ENCODE measurements at regions not wholly inside any gene's neighbourhood (a gene's known extent, or its start where the extent isn't known, plus 50 kb on each side); places are given as distances from the start of the nearest gene placed in this dataset.

GRCh38 chr3:65027335-65027734, 339.5 kb upstream of the ADAMTS9 start (continued):
- TF ChIP-seq ZNF687 (IDR thresholded peaks at IDR 0.05): no peak
- TF ChIP-seq MLLT1 (IDR thresholded peaks at IDR 0.05): no peak

- intact Hi-C loops (cut with micrococcal nuclease; ENCODE audit: unreplicated experiment): no loop called here
These were observed 338.4 kb upstream of the ADAMTS9 start for GRCh38 chr3:65026151-65026550.

More at GRCh38 chr3:65026151-65026550, 338.4 kb upstream of the ADAMTS9 start:
- ChIA-PET SMC1A (ENCODE audit: uncharacterized antibody, unreplicated experiment) (no interaction called here), POLR2A (interaction anchor here (0.6 kb wide), 1 partner anchor 676 kb away, joined by 11 read pairs; no protein-coding TSS in a partner anchor), RAD21 (ENCODE audit: unreplicated experiment) (no interaction called here), CTCF (interaction anchor here (1.0 kb wide), 1 partner anchor 9 kb away, joined by 4 read pairs; no protein-coding TSS in a partner anchor)
- no peaks in the 10 kb centered on the region for H3K79me2 ChIP-seq (ENCODE audit: control insufficient read depth, insufficient read depth, low read length)
- no peaks in the 10 kb centered on the region for H3K4me1 ChIP-seq (ENCODE audit: control insufficient read depth, insufficient read depth, low read length)
- in situ Hi-C loops (cut with MboI): no loop called here
- no peaks in the 10 kb centered on the region for H3K9me3 ChIP-seq (replicated peaks; ENCODE audit: control insufficient read depth, insufficient read depth, low read length)
- no peaks in the 10 kb centered on the region for H3K36me3 ChIP-seq (ENCODE audit: control insufficient read depth in 2 of 2, insufficient read depth in 2 of 2, low read length in 1 of 2)
- no peaks in the 10 kb centered on the region for H3K27me3 ChIP-seq (replicated peaks in 1 of 2; ENCODE audit: control insufficient read depth in 2 of 2, insufficient read depth in 2 of 2, low read length in 1 of 2)
- no peak overlapping the region for H3K4me2 ChIP-seq (ENCODE audit: control insufficient read depth, insufficient read depth)
- BruUV-seq (replicated peaks): no TSS peak
- no peak for TF ChIP-seq TARDBP (IDR thresholded peaks at IDR 0.05; ENCODE audit: borderline replicate concordance)
- no peak overlapping the region for H3K9ac ChIP-seq (ENCODE audit: control insufficient read depth, insufficient read depth, low read length)
- 61% methylated on average over 9 of the region's 9 CpGs for WGBS (ENCODE audit: insufficient coverage, insufficient replicate concordance, low lambda C conversion rate, missing lambda C conversion rate)
- no peak overlapping the region for H3K4me3 ChIP-seq
- DNase-seq (ENCODE audit: low read depth, low spot score): no peak
- no peak for ATAC-seq
- no peak for FAIRE-seq
- H4K20me1 ChIP-seq (ENCODE audit: control insufficient read depth, insufficient read depth): no peaks in the 10 kb centered on the region
- no peak overlapping the region for H2AFZ ChIP-seq (ENCODE audit: control insufficient read depth, low read depth, low read length)
- H3K27ac ChIP-seq (ENCODE audit: control insufficient read depth, insufficient read depth): no peak overlapping the region

Data from GM12878 (cell line).